PC-9 (cell line): ENCODE measurements at regions not wholly inside any gene's neighbourhood (a gene's known extent, or its start where the extent isn't known, plus 50 kb on each side); places are given as distances from the start of the nearest gene placed in this dataset.

ENCODE experiments used
- BruUV-seq: library from RNA; stranded (reverse); fragments of 400-500 nt; replicated peaks from 2 replicates; lab custom pipeline; 2021; lab: Mats Ljungman, UMichigan
- CTCF ChIA-PET: fragments of 300-600 bp; sonication (Branson Sonifier 250); formaldehyde crosslinking; loops from one replicate; lab custom pipeline; 2022; ENCODE audit warnings: antibody characterized with exemption; lab: Charles Lee
- POLR2A ChIA-PET: fragments of 300-600 bp; sonication (Branson Sonifier 250); formaldehyde crosslinking; loops from one replicate; lab custom pipeline; 2022; ENCODE audit warnings: antibody characterized with exemption; ENCODE audit not compliant: unreplicated experiment; lab: Charles Lee
- DNase-seq, 2 experiments: peaks; one replicate each; pipeline versions ENCODE4 v3.0.0 to v3.0.0-alpha.2; 2015 to 2022; ENCODE audit warnings: mixed read lengths in 1 of 2
- H2AFZ ChIP-seq: fragments of 200-600 bp; sonication (generic); 2 replicates; pipeline ENCODE4 v1.8.1; 2017; ENCODE audit warnings: antibody characterized with exemption
- H3F3A ChIP-seq: fragments of 200-600 bp; sonication (generic); 2 replicates; pipeline ENCODE4 v1.8.1; 2017; ENCODE audit warnings: antibody characterized with exemption, mild to moderate bottlenecking, low read depth; ENCODE audit not compliant: insufficient read depth
- H3K27ac ChIP-seq: fragments of 200-600 bp; sonication (generic); 2 replicates; pipeline ENCODE4 v1.6.1; 2016; ENCODE audit warnings: mixed run types
- H3K27me3 ChIP-seq: fragments of 200-600 bp; sonication (generic); 2 replicates; pipeline ENCODE4 v1.6.1; 2016; ENCODE audit warnings: low read depth, mixed run types; ENCODE audit not compliant: insufficient read depth
- H3K36me3 ChIP-seq: fragments of 200-600 bp; sonication (generic); 2 replicates; pipeline ENCODE4 v1.6.1; 2016; ENCODE audit warnings: low read depth, mixed run types
- H3K4me1 ChIP-seq: fragments of 200-600 bp; sonication (generic); replicated peaks from 2 replicates; pipeline ENCODE4 v1.6.1; 2016; ENCODE audit warnings: mixed run types; ENCODE audit not compliant: insufficient read depth
- H3K4me2 ChIP-seq: fragments of 200-600 bp; sonication (generic); 2 replicates; pipeline ENCODE4 v1.6.1; 2017; ENCODE audit warnings: mixed run types
- H3K4me3 ChIP-seq: fragments of 200-600 bp; sonication (generic); 2 replicates; pipeline ENCODE4 v1.6.1; 2016; ENCODE audit warnings: mixed run types
- H3K79me2 ChIP-seq: fragments of 200-600 bp; sonication (generic); 2 replicates; pipeline ENCODE4 v1.6.1; 2017; ENCODE audit warnings: low read depth, mixed run types
- H3K9me2 ChIP-seq: fragments of 200-600 bp; sonication (generic); 2 replicates; pipeline ENCODE4 v1.8.1; 2017; ENCODE audit warnings: mild to moderate bottlenecking; ENCODE audit not compliant: insufficient read depth
- H3K9me3 ChIP-seq: fragments of 200-600 bp; sonication (generic); 2 replicates; pipeline ENCODE4 v1.8.1; 2016; ENCODE audit warnings: low read depth; ENCODE audit not compliant: insufficient read depth
- H4K20me1 ChIP-seq: fragments of 200-600 bp; sonication (generic); 2 replicates; pipeline ENCODE4 v1.8.1; 2017; ENCODE audit not compliant: insufficient read depth
- CTCF ChIP-seq: fragments of 200-600 bp; sonication (generic); conservative IDR thresholded peaks from 2 replicates; pipeline ENCODE4 v1.6.1; 2017; ENCODE audit warnings: mixed run types, antibody characterized with exemption, mild to moderate bottlenecking, moderate library complexity
- EZH2 ChIP-seq: fragments of 200-600 bp; sonication (generic); IDR thresholded peaks from 2 replicates; pipeline ENCODE4 v1.8.0; 2017; ENCODE audit warnings: antibody characterized with exemption, low read depth
- intact Hi-C: fragments of 100-400 bp; cut with micrococcal nuclease; formaldehyde crosslinking; loops from one replicate; pipeline ENCODE4 v1.10.0; 2022; ENCODE audit not compliant: unreplicated experiment

GRCh38 chr15:97576929-97577645 is 383.4 kb upstream of the ARRDC4 start:
- no peak overlapping the region for H3K4me3 ChIP-seq
- no peaks in the 10 kb centered on the region for H3K9me3 ChIP-seq
- intact Hi-C loops = no loop called here
- 0 out of 2 replicates have a peak, but pooled peaks cover 5% of the 10 kb centered on the region for H3K27me3 ChIP-seq
- no peak overlapping the region for H2AFZ ChIP-seq
- no peaks in the 10 kb centered on the region for H3K36me3 ChIP-seq
- no peaks in the 10 kb centered on the region for H3K4me1 ChIP-seq
- H3K79me2 ChIP-seq = no peaks in the 10 kb centered on the region
- DNase-seq = no peak
- no peak overlapping the region for H3K27ac ChIP-seq
- no peaks in the 10 kb centered on the region for H3K9me2 ChIP-seq
- no peak for TF ChIP-seq CTCF
- TF ChIP-seq EZH2 = no peak
- H3K4me2 ChIP-seq = no peak overlapping the region
- ChIA-PET POLR2A (no interaction called here), CTCF (no interaction called here)
- no peaks in the 10 kb centered on the region; the same call in 1 of the 2 replicates for H4K20me1 ChIP-seq
- no TSS peak for BruUV-seq
- H3F3A ChIP-seq = no peaks in the 10 kb centered on the region

GRCh38 chr15:97585408-97585807 is 375.1 kb upstream of the ARRDC4 start:
- H2AFZ ChIP-seq = no peak overlapping the region
- intact Hi-C loops = no loop called here
- H3K4me3 ChIP-seq = no peak overlapping the region
- no peaks in the 10 kb centered on the region for H3F3A ChIP-seq
- no peaks in the 10 kb centered on the region for H3K4me1 ChIP-seq
- TF ChIP-seq CTCF = no peak
- no peak for TF ChIP-seq EZH2
- H3K27ac ChIP-seq = no peak overlapping the region
- no peaks in the 10 kb centered on the region for H4K20me1 ChIP-seq
- no peaks in the 10 kb centered on the region for H3K9me2 ChIP-seq
- DNase-seq = no peak
- no peaks in the 10 kb centered on the region for H3K9me3 ChIP-seq
- BruUV-seq = no TSS peak
- no peaks in the 10 kb centered on the region for H3K79me2 ChIP-seq
- H3K36me3 ChIP-seq = no peaks in the 10 kb centered on the region
- no peak overlapping the region for H3K4me2 ChIP-seq
- ChIA-PET CTCF (no interaction called here), POLR2A (no interaction called here)
- H3K27me3 ChIP-seq = no peaks in the 10 kb centered on the region

- H3K9me2 ChIP-seq = no peaks in the 10 kb centered on the region
- TF ChIP-seq CTCF (no peak), EZH2 (no peak)
- POLR2A ChIA-PET = no interaction called here
- no peaks in the 10 kb centered on the region for H3K36me3 ChIP-seq
- no peaks in the 10 kb centered on the region for H3K9me3 ChIP-seq
- intact Hi-C loops = no loop called here
- no peak overlapping the region for H3K4me2 ChIP-seq
- BruUV-seq = no TSS peak
- H3F3A ChIP-seq = no peaks in the 10 kb centered on the region
- no peaks in the 10 kb centered on the region for H3K79me2 ChIP-seq
- H3K27me3 ChIP-seq = peaks cover 2% of the 10 kb centered on the region; the same call in 1 of the 2 replicates
- CTCF ChIA-PET = no interaction called here
- H2AFZ ChIP-seq = no peak overlapping the region
- no peaks in the 10 kb centered on the region for H4K20me1 ChIP-seq
- no peak overlapping the region for H3K4me3 ChIP-seq
- no peak for DNase-seq
- no peaks in the 10 kb centered on the region for H3K4me1 ChIP-seq
- no peak overlapping the region for H3K27ac ChIP-seq
These were observed 367.7 kb upstream of the ARRDC4 start for GRCh38 chr15:97592778-97593177.
